Suppressor macrophage (primary cell): ENCODE measurements at regions not wholly inside any gene's neighbourhood (a gene's known extent, or its start where the extent isn't known, plus 50 kb on each side); places are given as distances from the start of the nearest gene placed in this dataset.

Experiments
- DNase-seq, 4 experiments: peaks; one replicate each; pipeline ENCODE4 v3.0.0-alpha.2; 2020 to 2022

DNA sequence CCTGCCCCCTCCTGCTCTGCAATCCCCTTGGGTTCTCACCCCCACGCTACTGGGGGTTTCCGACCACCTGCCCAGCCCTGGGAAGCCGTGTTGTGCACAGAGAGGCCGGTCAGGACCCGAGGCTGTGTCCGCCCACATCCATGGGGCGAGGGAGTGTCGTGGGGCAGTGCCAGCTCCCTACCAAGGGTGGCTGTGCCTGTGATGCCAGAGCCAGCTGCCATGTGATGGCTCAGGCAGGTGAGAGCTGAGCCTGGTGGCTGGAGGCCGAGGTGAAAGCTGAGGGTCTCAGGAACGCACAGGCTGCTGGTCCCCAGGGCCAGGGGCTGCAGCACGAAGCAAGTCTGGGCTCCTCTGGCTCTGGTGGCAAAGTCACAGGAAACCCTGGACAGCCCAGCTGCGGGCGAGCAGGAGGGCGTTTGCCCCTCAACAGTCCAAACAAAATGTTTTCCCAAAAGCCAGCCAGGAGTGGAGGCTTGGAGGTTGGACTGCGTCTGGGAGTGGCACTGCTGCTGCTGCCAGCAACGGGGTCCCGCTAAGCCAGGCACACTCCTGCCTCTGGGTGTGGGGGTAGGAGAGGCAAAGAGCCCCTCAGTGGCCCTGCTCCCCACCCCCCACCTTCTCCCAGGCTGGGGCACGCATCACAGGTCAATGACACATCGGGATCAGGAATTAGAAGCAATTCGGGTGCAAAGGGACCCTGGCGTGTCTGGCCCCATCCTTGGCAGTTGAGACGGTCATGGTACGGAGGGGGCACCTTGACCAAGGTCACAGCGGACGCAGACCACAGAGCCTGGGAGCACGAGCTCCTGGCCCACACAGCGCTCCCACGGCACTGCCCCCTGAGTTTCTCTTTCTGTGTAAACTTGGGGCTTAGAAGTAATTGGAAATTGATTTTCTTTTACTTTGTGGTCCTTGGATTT, 72.4 kb upstream of the GPC1 start:
- DNase-seq, result no peak

DNA sequence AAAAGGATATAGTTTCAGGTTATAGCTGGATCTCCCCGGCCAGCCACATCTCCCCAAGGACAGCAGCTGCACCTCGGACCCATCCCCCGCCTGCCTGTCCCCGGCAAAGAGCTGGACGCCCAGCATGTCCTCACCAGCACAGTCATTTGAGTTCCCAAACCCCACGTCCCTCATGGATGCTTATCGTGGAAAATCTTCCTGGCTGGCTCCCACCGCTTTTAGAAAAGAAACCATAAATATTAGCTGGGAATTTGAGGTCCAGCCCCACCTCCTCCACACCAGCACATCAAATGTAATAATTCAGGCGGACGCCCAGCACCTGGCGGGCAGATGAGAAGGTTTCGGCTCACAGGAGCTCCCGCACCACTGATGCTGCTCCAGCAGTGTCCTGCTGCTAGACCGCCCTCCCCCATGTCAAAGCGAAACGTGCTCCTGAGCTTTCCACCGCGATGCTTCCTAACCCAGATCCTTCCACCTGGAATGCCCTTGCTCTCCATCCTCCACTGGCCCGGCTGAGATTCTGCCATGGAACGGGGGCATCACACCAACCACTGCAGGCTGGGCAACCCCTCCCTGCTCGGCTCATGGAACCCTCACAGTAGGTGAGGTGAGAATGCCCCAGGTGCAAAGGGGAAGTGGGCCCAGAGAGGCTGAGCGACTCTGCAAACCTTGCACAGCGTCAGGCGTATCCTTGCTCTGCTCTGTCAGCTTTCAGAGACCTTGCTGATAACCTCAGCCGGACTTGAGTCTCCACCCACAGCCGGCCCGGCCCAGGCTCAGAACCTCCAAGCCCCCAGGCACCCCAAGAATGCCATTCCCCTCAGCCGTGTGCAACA, 71.5 kb upstream of the GPC1 start:
- DNase-seq, result no peak

DNA sequence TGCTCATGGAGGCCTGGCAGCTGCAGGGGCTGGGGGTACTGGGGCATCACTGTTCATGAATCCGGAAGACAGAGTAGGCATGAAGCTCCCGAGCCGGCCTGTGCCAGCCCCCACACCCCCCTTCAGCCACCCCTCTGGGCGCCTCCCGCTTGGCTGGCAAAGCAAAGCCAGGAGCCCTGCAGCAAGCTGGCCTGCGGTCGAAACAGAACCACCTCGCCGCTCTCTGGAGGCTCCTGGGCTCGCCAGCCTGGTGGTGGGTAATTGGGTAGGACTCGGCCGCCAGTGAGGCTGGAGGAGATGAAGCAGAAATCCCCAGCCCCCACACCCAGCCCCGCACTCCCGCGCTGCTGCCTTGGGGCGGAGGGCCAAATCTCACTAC, 70.9 kb upstream of the GPC1 start:
- no peak for DNase-seq

DNA sequence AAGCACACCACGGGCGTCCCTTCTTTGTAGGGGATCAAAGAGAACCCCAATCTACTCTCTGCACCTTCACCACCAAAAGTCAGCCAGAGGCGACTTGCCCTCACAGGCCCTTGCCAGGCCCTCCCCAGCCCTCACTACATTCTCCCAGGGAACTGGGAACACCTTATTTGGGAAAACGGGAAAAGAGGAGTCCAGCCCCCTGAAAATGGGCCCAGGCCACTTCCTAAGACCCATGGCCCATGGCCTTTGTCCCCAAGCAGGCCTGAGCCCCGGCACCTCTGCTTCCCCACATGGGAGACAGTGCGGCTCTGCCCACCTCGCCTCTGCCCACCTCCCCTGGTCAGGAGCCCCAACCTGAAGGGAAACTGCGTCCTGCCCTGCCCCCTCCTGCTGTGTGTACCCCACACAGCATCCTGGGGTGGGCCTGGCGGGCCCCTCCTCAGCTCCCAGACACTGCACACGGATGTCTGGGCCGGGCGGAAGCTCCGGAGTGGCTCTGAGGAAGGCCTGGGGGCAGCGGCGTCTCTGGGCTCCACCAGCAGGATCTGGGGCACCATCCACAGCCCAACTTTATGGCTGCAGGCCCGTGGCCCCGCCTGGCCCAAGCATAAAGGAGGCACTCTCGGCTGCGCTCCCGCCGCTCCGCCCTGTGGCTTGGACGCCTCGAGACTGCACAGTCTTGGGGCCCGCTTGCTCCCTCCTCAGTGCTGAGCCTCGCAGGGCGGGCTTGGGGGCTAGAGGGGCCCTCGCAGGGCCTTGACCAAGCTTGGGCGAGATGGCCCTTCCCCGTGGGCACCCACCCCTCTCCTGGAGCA, 70.3 kb upstream of the GPC1 start:
- no peak for DNase-seq

DNA sequence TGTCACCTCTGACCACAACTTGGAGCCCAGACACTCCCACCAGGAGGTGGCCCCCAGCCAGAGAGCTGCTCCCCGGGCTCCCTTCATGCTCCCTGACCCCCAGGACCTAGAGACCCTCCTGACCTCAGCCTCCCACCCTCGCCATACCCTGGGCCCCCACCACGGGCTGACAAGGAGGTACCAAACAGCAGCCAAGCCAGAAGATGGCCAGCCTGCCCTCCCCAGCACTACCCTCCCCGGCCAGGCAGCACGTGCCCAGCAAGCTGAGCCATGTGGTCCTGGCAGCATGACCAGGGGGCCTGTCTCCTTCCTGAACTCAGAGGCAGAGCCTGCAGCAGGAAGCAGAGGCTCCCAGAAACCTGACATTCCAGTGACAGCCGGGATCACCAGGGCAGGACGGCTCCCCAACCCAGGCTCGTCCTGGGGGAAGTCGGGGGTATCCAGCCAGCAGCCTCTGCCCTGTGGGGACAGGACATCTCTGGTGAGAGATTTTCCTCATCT, 69.4 kb upstream of the GPC1 start:
- DNase-seq, result no peak

DNA sequence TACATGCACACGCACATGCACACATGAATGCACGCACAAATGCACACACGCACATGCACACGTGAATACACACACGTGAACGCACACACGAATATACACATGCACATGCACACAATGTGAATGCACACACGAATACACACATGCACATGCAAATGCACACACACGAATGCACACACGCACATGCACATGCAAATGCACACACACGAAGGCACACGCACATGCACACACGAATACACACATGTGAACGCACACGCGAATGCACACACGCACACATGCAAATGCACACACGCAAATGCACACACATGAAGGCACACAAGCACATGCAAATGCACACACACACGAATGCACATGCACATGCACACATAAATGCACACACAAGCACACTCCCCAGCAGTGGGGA, 68.6 kb upstream of the GPC1 start:
- DNase-seq, result no peak

DNA sequence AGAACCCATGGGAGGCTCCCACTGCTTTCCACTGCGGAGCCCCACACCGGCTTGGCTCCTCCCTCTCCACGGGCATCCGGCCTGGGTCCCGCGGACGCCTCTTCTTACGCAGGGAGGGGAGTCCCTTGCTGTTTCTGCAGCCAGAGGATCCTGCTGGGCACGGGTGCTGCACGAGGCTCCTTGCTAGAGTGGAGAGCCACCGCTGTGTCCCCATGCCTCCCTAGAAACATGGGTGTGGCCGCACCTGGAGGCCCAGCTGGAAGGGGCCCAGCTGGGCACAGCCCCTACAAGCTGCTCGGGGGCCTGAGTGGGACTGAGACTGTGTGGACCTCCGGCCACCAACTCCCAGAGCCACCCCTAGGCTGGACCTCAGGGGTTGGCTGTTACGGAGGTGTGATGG, 67.7 kb upstream of the GPC1 start:
- DNase-seq, result no peak

DNA sequence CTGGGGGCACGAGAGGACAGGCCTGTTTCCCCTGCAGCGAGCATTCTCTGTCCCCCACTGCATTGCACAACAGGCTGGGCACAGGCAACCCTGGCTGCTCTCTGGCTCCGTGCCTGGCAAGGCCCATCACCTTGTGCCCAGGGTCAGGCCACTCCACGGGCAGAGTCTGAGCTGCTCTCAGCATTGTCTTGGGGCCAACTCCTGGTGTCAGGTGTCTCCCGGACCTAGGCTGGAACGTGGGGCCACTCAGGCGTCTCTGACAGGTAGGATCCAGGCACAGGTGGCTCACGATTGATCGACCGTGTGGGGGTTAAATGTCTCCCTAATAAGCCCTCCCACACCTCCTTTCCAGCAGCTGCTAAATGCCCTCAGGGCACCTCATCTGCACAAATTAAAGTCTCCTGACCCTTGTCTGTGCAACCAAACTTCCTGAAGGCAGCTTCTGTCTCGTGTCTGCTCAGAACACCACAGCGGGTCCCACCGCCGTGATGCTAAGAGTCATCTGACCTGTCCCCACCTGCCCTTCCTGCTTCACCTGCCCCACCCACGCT, 66.6 kb upstream of the GPC1 start:
- DNase-seq, result no peak

DNA sequence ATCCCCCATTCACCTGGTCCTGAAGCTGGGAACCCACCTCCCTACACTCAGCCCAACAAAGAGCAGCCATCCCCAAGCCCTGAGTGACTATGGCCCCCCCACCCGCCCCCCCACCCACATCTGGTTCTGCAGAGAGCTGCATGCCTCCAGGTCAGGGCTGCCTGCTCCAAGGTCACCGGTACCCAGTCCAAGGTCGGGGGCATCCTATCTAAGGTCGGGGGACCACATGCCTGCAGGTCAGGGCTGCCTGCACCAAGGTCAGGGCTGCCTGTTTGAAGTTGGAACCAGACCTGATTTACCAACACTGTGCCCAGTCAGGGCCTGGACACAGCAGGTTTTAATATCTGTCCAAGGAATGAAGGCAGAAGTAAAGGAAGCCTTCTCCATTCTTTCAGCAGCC, 66.1 kb upstream of the GPC1 start:
- no peak for DNase-seq

DNA sequence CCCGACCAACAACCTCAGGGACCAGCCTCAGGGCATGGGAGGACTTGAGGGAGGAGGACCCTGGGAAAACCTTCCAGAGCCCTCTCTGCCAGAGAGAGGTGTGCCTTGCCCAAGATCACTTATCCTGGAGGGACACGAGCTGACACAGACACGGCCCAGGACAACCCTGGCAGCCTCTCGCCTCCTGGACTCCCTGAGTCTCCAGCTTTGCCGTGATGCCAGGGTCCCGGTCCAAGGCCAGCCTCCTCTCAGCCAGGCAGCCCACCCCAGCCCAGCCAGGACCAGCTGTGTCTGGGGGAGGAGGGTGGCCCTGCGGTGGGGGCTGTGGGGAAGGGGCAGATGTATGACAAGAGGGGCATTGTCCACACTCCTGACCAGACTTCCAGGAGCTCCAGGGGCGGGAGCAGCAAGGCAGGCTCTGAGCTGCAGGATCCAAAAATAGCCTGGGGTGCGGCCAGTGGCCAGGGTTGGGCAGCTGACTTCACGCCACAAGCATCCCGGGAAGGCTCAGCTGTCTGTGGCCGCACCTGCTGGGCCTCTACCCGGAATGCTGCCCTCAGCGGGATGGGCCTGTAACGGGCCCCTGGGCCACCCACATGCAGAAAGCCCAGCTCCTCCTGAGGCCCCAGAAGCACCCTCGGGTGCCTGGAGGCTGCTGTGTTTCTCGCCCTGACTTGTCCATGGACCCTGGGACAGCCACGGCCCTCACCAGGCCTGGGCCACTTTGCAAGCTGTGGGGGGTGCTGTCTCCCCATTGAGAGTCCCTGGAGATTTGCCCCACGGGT, 65.5 kb upstream of the GPC1 start:
- DNase-seq, result no peak

DNA sequence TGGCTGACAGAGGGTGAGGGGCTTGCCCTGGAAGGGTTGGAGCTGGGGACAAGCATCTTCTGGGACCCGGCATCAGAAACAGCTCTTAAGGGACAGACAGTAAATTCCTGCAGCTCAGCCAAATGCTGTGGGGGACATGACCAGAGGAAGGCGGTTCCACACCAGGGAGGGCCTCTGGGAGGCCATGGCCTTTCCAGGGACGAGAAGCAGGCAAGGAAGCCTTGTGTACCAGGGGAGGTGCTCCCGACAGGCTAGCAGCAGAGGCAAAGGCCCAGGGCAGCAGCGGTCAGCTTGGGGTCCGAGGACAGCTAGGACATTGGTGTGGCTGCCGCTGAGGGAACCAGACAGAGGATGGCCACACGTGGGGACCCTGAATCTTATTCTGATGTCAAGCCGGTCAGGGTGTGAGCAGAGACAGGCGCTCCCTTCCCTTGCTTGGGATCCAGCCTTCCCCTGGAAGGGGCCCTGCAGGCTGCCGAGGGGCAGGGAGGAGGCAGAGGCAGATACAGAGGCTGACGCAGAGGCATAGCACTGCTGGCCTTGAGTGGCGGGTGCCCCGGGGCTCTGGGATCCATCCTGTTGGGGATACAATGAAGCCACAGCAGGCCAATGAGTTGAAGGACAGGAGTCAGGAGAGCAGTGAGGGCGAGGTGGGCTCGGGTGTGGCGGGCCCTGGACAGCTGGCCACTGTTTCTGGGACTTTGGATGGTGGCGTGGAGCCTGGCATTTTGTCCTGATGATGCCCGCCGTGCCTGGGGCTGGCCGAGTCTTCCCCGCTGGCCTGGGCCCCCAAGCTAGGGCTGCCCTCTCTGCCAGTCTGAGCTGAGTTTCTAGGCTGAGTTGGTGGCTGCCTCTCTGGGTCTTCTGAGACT, 64.1 kb upstream of the GPC1 start:
- no peak for DNase-seq

DNA sequence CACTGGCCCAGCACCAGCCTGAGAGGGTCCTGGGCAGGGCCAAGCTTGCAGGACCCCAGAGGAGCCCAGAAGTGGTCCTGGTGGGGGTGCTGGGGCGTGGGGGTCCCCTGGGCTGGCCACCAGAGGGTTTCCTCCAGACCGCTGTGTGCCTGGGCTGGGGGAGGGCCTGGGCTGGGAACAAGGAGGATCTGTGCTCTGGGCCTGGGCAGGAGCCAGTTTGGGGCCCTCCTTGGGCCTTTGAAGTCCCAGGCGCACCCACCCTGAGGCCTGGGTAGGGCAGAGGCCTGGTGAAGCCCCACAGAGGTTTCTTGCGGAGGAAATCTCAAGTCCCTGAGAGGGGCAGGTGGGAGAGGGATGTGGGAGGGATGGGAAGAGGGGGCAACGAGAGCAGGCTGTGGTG, 63.4 kb upstream of the GPC1 start:
- DNase-seq, result no peak

DNA sequence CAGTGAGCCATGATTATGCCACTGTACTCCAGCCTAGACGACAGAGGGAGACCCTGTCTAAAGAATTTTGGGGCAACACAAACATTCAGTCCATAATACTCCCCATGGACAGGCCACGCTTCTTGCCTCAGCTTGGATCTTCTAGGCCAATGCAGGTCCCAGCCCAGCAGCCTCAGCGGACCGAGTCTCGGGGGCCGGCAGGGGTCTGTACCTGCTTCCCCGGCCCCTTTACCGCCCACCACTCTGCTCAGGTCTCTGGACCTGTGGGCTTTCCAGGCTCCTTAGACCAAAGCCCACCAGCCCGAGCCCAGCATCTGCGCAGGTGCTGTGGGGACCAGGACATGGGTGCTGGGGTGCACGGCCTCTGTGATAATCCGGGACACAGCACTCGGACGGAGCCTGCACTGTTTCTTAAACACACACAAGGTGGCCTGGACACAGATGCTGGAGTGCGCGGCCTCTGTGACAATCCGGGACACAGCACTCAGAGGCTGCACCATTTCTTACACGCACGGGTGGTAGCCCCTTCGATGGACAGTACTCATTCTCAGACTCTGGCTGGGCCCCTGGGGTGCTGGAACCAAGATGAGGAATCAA, 62.1 kb upstream of the GPC1 start:
- DNase-seq, result no peak

DNA sequence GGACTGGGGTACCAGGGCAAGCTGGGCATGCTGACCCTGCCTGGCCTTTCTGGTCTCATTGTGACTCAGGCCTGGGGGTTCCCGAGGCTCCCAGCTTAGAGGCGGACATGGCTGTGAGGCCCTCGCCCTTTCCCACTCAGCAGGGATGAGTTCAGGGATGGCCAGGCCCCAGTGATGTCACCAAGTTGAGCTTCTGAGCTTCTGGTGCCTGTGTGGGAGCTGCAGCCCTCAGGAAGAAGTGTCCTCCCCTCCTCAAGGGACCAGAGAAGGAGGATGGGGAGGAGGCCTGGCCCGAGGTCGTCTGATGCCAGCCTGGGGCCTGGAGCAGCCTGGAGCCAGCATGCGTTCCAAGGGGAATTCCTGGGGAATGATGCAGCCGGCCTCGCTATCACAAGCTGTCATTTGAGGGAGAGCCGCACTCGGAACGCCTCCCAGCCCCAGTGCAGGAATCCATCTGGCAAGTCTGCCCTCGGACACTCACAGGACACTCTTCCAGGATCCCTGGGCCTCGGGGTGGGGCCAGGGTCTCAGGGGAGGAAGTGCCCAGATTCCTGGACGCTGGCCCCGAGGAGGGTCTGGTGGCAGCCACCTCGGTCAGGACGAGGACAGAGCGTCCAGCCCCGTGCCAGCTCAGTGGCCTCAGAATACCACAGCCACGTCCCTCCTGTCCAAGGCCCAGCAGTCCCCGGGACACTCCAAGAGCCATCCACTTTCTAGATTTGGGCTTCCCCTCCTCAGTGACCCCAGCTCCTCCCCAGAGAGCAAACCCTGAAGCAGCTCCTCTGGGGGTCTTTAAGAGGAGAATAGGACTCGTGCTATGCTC, 61.2 kb upstream of the GPC1 start:
- DNase-seq, result no peak

DNA sequence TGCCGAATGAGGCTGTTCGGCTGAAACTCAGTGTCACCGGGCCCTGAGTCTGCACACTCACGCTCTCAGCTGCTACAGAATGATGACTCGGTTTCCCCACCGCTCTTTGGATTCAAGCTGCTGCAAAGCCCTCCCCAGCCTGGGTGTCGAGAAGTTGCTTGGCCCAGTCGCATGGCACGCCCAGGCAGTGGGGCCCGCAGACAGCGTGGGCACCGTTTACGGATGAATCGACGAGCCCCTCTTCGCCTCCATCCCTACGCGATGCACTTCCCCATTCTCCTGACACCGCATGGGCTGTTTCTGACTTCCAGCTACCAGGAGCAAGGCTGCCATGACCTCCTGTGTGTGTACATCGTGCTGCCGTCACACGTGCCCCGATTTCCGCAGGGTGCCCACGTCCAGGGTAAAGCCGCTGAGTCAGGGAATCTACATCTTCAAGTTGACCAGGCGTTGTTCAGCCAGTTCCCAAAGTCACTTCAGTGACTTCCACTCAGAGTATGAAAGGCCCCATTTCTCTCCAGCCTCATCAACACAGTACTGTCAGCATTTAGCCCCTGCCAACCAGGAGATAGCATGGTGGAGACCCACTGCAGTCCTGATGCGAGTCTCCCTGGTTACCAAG, 60.3 kb upstream of the GPC1 start:
- DNase-seq, result no peak

DNA sequence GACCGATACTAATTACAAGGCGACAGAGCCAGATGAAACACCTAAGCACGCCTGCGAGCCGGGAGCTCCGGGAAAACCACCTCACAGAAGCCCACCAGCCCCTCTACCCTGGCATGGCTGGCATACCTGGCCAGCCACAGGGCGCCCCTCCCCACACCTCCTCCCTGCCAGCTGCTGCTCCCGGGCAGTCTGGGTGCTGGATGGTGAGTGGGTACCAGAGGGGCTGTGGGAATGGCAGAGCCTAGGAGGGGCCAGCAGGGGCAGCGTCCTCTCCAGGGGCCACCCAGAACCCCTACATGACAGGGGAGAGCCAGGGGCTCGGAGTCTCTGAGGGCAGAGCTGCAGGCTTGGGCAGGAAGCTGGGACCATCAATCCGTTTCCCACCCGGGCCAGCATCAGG, 58.7 kb upstream of the GPC1 start:
- no peak for DNase-seq

DNA sequence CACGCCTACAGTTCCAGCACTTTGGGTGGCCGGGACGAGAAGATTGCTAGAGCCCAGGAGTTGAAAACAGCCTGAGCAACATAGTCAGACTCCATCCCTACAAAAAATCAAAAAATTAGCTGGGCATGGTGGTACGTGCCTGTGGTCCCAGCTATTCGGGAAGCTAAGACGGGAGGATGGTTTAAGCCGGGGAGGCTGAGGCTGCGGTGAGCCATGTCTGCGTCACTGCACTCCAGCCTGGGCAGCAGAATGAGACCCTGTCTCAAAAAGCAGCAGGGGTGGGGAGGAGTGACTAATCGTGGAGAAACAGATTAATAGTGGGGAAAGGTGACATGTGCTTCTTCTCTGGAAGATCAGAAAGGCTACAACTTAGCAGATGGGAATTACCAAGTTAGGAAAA, 58.1 kb upstream of the GPC1 start:
- no peak for DNase-seq

DNA sequence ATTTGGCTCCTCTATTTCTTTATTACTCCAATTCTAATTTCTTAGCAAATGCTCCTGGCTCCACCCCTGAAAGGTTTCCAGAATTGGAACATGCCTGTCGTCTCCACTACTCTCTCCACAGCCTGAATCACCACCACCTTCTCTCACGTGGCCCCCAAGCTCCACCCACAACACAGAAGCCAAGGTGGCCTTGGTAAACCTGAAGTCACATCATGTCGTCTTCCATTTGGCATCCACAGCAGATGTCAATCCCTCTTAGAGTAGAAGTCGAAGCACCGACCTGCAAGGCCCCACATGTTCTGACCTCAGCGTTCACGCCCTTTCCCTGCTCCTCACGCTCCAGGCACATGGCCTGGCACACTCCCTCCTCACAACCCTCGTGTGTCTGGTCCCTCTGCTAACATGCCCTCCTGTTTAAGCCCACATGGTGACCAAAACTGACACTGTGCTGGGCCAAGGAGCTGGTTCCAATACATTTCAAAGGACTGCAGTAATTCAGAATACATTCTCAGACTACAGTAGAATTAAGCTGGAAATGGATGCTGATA, 56.3 kb upstream of the GPC1 start:
- DNase-seq, result no peak
